Stimulated activated memory B cell treated with anti-CD40 and anti-IgM and Interleukin-4, amounts not matched to agents 10 μg/mL and 1 μg/mL and 100 μg/mL, for 72 hours (primary cell): ENCODE measurements at regions not wholly inside any gene's neighbourhood (a gene's known extent, or its start where the extent isn't known, plus 50 kb on each side); places are given as distances from the start of the nearest gene placed in this dataset.

Source experiments
- ATAC-seq: fragments of 150-1000 bp; cut with Tn5 transposase; 2 replicates; pipeline ENCODE4 v1.10.0; 2021
- H3K27ac Mint-ChIP-seq: one replicate; pipeline ENCODE4 v1.8.0; 2022; ENCODE audit warnings: mild to moderate bottlenecking, mixed read lengths
- H3K27me3 Mint-ChIP-seq: one replicate; pipeline ENCODE4 v1.8.0; 2022; ENCODE audit warnings: mixed read lengths
- H3K36me3 Mint-ChIP-seq: one replicate; pipeline ENCODE4 v1.8.0; 2022; ENCODE audit warnings: mixed read lengths
- H3K4me1 Mint-ChIP-seq: one replicate; pipeline ENCODE4 v1.8.0; 2022; ENCODE audit warnings: mixed read lengths
- H3K4me3 Mint-ChIP-seq: one replicate; pipeline ENCODE4 v1.8.0; 2022; ENCODE audit warnings: mild to moderate bottlenecking, moderate library complexity, mixed read lengths
- H3K9me3 Mint-ChIP-seq: one replicate; pipeline ENCODE4 v1.8.0; 2022; ENCODE audit warnings: mixed read lengths

- Mint-ChIP-seq H3K9me3 (peaks cover 4% of the 10 kb centered on the region), H3K4me3 (no peak overlapping the region), H3K27me3 (peaks cover 25% of the 10 kb centered on the region), H3K27ac (no peak overlapping the region), H3K36me3 (no peaks in the 10 kb centered on the region), H3K4me1 (no peaks in the 10 kb centered on the region)
- ATAC-seq = no peak
These were observed 87.4 kb downstream of the PDCL3 start for GRCh38 chr2:100650151-100650550.

DNA sequence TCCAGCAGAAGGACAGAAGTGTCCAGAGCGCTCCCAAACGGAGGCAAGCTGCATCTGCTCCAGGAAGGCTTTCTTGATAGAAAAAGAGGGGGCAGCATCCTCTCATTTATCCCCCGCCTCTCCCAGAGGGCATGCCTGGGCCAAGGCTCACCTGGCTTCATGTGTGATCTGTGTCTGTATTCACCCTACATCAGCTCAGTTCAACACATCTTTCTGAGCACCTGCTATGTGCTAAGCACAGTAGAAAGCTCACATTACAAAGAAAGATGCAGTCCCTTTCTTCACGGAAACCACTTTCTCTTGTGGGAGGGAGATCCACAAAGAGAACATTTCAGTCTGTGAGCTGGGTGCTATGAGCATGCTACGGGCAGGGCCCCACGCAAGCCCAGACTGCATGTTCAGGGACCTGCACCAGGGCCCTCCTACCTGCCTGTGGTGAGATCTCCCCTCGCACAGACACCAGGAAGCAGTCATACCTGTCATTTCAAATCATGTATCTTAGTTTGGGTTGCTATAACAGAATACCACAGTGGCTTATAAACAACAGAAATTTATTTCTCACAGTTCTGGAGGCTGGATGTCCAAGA lies 90.7 kb downstream of the PDCL3 start:
- no peaks in the 10 kb centered on the region for H3K36me3 Mint-ChIP-seq
- H3K27me3 Mint-ChIP-seq = peaks cover 23% of the 10 kb centered on the region
- no peaks in the 10 kb centered on the region for H3K4me1 Mint-ChIP-seq
- H3K9me3 Mint-ChIP-seq = no peaks in the 10 kb centered on the region
- H3K4me3 Mint-ChIP-seq = no peak overlapping the region
- H3K27ac Mint-ChIP-seq = no peak overlapping the region
- ATAC-seq = no peak

DNA sequence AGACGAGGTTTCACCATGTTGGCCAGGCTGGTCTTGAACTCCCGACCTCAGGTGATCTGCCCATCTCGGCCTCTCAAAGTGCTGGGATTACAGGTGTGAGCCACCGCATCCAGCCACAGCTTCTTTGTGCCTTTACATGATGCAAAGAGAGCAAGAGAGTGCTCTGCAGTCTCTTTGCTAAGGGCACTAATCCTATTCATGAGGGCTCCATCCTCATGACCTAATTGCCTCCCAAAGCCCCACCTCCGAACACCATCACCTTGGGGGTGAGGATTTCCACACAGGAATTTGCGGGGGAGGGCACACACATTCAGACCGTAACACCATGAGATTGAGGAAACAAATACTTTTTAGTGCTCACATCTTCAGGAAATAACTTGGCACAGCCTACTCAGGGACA lies 91.8 kb downstream of the PDCL3 start:
- H3K4me3 Mint-ChIP-seq = no peak overlapping the region
- peaks cover 25% of the 10 kb centered on the region for H3K27me3 Mint-ChIP-seq
- no peaks in the 10 kb centered on the region for H3K4me1 Mint-ChIP-seq

GRCh38 chr2:100655446-100655845 lies 92.7 kb downstream of the PDCL3 start:
- H3K27me3 Mint-ChIP-seq = peaks cover 34% of the 10 kb centered on the region
- ATAC-seq = no peak
- no peaks in the 10 kb centered on the region for H3K4me1 Mint-ChIP-seq
- no peaks in the 10 kb centered on the region for H3K36me3 Mint-ChIP-seq
- H3K9me3 Mint-ChIP-seq = no peaks in the 10 kb centered on the region
- H3K27ac Mint-ChIP-seq = no peak overlapping the region
- H3K4me3 Mint-ChIP-seq = no peak overlapping the region

More for the DNA sequence above, 91.8 kb downstream of the PDCL3 start:
- no peak overlapping the region for H3K27ac Mint-ChIP-seq
- no peak for ATAC-seq
- H3K36me3 Mint-ChIP-seq = no peaks in the 10 kb centered on the region
- no peaks in the 10 kb centered on the region for H3K9me3 Mint-ChIP-seq

- no peak for ATAC-seq
- Mint-ChIP-seq H3K9me3 (no peaks in the 10 kb centered on the region), H3K27me3 (peaks cover 35% of the 10 kb centered on the region), H3K4me1 (no peaks in the 10 kb centered on the region), H3K27ac (no peak overlapping the region), H3K4me3 (no peak overlapping the region), H3K36me3 (no peaks in the 10 kb centered on the region)
These were observed 93.2 kb downstream of the PDCL3 start for GRCh38 chr2:100655936-100656534.

DNA sequence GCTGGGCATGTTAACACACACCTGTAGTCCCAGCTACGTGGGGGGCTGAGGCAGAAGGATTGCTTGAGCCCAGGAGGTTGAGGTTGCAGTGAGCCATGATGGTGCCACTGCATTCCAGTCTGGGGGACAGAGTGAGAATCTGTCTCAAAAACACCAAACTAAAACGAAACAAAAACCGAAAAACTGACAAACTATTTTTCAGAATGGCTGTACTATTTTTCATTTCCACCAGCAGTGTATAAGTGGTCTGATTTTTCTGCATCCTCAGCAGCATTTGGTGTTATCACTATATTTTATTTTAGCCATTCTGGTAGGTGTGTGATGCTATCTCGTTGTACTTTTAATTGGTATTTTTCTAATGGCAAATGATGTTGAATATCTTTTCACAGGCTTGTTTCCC lies 95.2 kb downstream of the PDCL3 start:
- ATAC-seq = no peak
- no peaks in the 10 kb centered on the region for H3K4me1 Mint-ChIP-seq
- peaks cover 44% of the 10 kb centered on the region for H3K27me3 Mint-ChIP-seq
- no peaks in the 10 kb centered on the region for H3K36me3 Mint-ChIP-seq
- H3K9me3 Mint-ChIP-seq = no peaks in the 10 kb centered on the region
- H3K27ac Mint-ChIP-seq = no peak overlapping the region
- no peak overlapping the region for H3K4me3 Mint-ChIP-seq

GRCh38 chr2:100660851-100661584 lies 98.2 kb downstream of the PDCL3 start:
- Mint-ChIP-seq H3K27me3 (peaks cover 59% of the 10 kb centered on the region), H3K27ac (no peak overlapping the region), H3K36me3 (no peaks in the 10 kb centered on the region), H3K4me1 (no peaks in the 10 kb centered on the region), H3K9me3 (no peaks in the 10 kb centered on the region), H3K4me3 (no peak overlapping the region)
- no peak for ATAC-seq

DNA sequence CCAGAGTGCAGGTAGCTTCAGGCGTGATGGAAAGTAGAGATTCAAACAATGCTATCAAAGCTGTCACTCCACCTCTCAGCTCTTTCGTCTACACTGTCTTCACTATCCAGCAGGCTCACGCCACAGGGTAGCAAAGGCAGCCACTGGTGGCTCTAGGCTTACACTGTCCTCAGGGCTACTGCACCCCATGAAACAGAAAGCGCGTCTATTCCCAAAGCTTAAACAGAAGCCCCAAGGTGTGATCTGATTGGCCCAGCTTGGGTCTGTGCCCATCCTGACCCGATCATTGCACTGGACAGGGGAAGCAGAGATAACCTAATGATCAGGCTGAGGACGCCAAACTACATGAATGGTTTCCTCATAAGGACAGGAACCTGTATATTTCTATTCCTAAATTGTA lies 100.1 kb downstream of the PDCL3 start:
- no peak for ATAC-seq
- Mint-ChIP-seq H3K4me1 (no peaks in the 10 kb centered on the region), H3K27ac (no peak overlapping the region), H3K4me3 (no peak overlapping the region), H3K27me3 (peaks cover 51% of the 10 kb centered on the region), H3K36me3 (no peaks in the 10 kb centered on the region), H3K9me3 (no peaks in the 10 kb centered on the region)

DNA sequence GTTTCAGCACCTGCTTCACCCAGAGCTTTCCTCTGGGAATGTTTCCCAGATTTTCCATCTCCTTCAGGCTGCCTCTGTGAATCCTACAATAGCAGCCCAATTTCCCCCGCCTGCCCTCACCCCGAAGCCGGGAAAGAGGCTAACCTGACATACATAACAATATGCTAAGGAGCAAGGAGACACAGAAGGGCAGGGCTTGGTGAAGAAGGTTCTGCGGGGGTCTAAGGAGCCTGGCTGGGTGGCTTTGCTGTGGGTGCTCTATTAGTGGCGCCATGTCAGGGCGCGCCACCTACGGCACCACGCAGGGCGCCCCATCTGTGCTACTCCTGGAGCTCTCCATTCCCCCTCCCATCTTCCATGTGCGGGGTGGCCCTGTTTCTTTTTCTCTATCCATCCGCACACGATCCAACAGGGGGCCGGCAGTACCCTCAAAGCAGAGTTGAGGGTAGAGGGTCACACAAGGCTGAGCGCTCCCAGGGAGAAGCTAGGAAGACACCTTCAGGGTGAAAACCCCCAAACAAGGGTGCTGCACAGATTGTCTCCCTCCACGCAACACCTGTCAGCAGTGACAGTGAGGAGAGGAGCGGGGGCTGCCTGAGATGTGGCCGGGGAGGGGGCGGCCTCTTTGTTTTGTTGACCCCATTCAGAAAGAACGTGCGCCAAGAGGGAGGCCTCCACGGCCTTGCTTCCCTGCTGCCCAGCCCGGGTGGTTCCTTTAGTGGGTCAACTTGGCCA lies 101.4 kb downstream of the PDCL3 start:
- Mint-ChIP-seq H3K27me3 (peaks cover 42% of the 10 kb centered on the region), H3K9me3 (no peaks in the 10 kb centered on the region), H3K36me3 (no peaks in the 10 kb centered on the region), H3K4me3 (no peak overlapping the region), H3K4me1 (no peaks in the 10 kb centered on the region), H3K27ac (no peak overlapping the region)
- ATAC-seq = no peak

DNA sequence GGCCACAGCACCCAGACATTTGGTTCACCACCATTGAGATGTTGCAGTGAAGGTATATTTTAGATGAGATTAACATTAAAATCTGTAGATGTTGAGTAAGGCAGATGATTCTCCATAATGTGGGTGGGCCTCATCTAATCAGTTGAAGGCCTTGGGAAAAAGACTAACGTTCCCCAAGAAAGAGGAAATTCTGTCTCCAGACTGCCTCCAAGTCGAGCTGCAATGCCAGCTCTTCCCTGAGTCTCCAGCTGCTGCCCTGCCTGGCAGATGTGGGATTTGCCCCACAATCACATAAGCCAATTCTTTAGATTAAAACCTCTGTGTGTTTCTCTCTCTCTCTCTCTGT lies 101.9 kb downstream of the PDCL3 start:
- H3K4me1 Mint-ChIP-seq = no peaks in the 10 kb centered on the region
- no peak overlapping the region for H3K4me3 Mint-ChIP-seq
- H3K27ac Mint-ChIP-seq = no peak overlapping the region
- no peak for ATAC-seq
- no peaks in the 10 kb centered on the region for H3K36me3 Mint-ChIP-seq
- peaks cover 36% of the 10 kb centered on the region for H3K27me3 Mint-ChIP-seq
- H3K9me3 Mint-ChIP-seq = no peaks in the 10 kb centered on the region

DNA sequence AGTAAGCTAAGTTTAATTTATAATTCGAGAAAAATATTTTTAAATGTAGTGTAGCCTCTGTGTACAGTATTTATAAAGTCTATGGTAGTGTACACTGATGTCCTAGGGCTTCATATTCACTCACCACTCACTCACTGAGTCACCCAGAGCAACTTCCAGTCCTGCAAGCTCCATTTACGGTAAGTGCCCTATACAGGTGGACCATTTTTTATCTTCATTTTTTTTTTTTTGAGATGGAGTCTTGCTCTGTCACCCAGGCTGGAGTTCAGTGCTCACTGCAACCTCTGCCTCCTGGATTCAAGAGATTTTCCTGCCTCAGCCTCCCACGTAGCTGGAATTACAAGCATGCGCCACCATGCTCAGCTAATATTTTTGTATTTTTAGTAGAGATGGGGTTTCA lies 104.2 kb downstream of the PDCL3 start:
- H3K27ac Mint-ChIP-seq = no peak overlapping the region
- peaks cover 28% of the 10 kb centered on the region for H3K27me3 Mint-ChIP-seq
- no peak for ATAC-seq

DNA sequence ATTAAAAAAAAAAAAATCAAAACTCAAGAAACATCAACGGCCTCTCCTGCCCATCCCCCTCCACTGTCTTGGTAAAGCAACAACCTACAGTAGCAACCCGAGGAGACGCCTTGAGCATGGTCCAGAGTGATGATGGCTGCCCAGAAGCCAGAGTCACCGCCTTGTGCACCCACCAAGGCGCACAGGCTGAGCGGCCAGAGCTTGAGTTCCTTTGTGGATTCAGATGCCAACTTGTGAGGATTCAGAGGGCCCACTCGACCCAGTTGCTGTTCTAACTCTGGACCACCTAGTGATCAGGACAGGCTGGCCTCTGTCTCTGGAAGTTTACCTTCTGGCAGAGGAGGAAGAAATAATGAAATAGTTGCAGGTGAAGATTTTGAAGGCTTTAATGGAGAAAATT lies 105.0 kb downstream of the PDCL3 start:
- no peaks in the 10 kb centered on the region for H3K9me3 Mint-ChIP-seq
- peaks cover 21% of the 10 kb centered on the region for H3K27me3 Mint-ChIP-seq
- H3K36me3 Mint-ChIP-seq = no peaks in the 10 kb centered on the region
- no peak overlapping the region for H3K27ac Mint-ChIP-seq
- H3K4me1 Mint-ChIP-seq = no peaks in the 10 kb centered on the region
- no peak for ATAC-seq
- no peak overlapping the region for H3K4me3 Mint-ChIP-seq

More for the DNA sequence above, 104.2 kb downstream of the PDCL3 start:
- Mint-ChIP-seq H3K4me3 (no peak overlapping the region), H3K4me1 (no peaks in the 10 kb centered on the region), H3K36me3 (no peaks in the 10 kb centered on the region), H3K9me3 (no peaks in the 10 kb centered on the region)

GRCh38 chr2:100670232-100670631 lies 107.4 kb downstream of the PDCL3 start:
- Mint-ChIP-seq H3K36me3 (no peaks in the 10 kb centered on the region), H3K4me1 (no peaks in the 10 kb centered on the region), H3K27me3 (peaks cover 8% of the 10 kb centered on the region), H3K9me3 (no peaks in the 10 kb centered on the region), H3K4me3 (no peak overlapping the region), H3K27ac (no peak overlapping the region)
- ATAC-seq = no peak

- no peak overlapping the region for H3K27ac Mint-ChIP-seq
- H3K4me3 Mint-ChIP-seq = no peak overlapping the region
- H3K9me3 Mint-ChIP-seq = no peaks in the 10 kb centered on the region
- H3K27me3 Mint-ChIP-seq = peaks cover 14% of the 10 kb centered on the region
- H3K36me3 Mint-ChIP-seq = no peaks in the 10 kb centered on the region
- no peak for ATAC-seq
- H3K4me1 Mint-ChIP-seq = no peaks in the 10 kb centered on the region
These were observed 110.3 kb downstream of the PDCL3 start for GRCh38 chr2:100673115-100673514.

DNA sequence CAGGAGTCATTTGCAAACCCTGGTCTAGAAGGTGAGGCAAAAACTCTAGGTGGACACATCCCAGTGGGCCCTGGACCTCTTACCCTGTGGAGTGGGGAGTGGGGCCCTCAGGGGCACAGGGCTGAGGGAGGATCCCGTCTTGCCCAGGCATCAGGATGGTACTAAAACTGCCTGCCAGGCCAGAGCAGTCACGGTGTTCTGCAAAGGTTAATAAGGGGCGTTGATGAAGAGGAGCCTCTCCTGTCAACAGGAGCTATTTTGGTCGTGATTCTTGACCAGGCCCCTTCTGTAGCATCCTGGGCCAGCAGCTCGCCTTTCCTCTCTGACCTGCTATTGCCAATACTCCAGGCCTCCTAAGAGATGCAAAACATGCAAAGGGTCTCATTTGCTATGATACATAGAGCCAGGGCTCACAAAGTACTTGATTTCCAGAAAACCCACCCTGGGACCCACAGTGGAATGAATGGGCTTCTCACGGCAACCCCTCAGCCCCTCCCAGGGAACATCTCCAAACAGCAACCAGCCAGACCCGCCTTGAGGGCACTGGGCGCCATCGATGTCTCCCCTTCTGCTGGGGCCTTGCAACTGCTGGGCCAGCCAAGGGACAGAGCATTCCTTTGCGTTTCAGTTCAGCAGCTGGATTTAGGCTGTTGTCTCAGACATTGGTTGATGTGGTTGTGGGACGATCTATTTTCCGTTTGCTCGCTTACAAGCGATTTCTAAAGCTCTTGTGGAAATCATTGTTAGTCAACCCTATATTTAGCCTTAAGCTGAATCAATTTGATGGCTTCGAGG lies 111.1 kb downstream of the PDCL3 start:
- no peak overlapping the region for H3K27ac Mint-ChIP-seq
- H3K27me3 Mint-ChIP-seq = peaks cover 19% of the 10 kb centered on the region
- peaks cover 2% of the 10 kb centered on the region for H3K9me3 Mint-ChIP-seq
- no peak overlapping the region for H3K4me3 Mint-ChIP-seq
- H3K36me3 Mint-ChIP-seq = no peaks in the 10 kb centered on the region
- no peak for ATAC-seq
- no peaks in the 10 kb centered on the region for H3K4me1 Mint-ChIP-seq
